GM18520 (cell line): ENCODE measurements at regions not wholly inside any gene's neighbourhood (a gene's known extent, or its start where the extent isn't known, plus 50 kb on each side); places are given as distances from the start of the nearest gene placed in this dataset.
"Not testable (repeated sequence)": the region's sequence is repeated elsewhere in the genome, so short reads cannot be mapped to it uniquely, and the experiment has no call there.

Experiments used
- ATAC-seq: cut with Tn5 transposase; IDR thresholded peaks from one replicate; pipeline ENCODE4 v1.9.1; 2021; ENCODE audit not compliant: unreplicated experiment

DNA sequence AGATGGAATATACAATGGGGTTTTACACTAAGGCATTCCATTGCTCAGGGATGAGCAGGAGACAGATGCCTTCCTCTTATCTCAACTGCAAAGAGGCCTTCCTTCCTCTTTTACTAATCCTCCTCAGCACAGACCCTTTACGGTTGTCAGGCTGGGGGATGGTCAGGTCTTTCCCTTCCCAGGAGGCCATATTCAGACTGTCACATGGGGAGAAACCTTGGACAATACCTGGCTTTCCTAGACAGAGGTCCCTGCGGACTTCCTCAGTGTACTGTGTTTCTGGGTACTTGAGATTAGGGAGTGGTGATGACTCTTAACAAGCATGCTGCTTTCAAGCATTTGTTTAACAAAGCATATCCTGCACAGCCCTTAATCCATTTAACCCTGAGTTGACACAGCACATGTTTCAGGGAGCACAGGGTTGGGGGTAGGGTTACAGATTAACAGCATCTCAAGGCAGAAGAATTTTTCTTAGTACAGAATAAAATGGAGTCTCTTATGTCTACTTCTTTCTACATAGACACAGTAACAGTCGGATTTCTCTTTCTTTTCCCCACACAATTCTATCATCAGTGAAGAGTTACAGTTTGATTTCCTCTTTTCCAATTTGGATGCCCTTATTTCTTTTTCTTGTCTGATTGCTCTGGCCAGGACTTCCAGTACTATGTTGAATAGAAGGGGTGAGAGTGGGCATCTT is 737.1 kb downstream of the TRHDE start:
- ATAC-seq = not testable (repeated sequence)

DNA sequence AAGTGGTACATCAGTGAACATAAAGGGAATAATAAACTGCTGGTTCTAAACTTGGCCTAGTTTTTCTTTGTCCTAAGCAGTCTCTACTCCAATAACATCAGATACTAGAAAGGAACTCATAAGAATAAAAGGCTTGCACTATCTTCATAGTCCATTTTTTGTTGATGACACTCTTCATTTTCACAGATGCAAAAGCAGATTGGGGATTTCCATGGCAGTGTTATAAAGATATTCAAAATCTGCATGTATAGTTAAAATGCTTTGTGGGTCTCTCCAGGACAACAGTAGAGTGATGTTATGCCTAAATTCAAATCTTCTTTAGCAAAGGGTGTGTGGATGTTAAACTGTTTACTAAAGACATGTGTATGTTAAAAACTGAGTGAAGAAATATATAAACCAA is 745.8 kb downstream of the TRHDE start:
- ATAC-seq = no peak

DNA sequence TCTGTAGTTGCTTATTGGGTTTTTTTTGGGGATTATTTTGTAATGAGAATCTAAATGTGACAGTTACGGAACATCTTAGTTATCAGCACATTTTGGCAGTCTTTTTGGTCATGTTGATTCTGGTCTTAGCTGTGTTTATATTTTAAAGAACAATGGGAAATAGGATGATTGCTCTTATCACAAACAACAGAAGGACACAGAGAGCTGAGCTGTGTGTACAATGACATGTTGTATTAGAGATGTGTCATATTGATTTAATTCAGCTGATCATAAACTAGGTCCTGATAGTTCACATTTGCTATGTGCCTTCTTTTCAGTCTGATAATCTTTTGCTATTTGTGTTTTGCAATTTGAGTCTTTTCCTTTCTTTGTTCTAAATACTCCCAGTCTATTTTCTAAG is 781.7 kb downstream of the TRHDE start:
- no peak for ATAC-seq

DNA sequence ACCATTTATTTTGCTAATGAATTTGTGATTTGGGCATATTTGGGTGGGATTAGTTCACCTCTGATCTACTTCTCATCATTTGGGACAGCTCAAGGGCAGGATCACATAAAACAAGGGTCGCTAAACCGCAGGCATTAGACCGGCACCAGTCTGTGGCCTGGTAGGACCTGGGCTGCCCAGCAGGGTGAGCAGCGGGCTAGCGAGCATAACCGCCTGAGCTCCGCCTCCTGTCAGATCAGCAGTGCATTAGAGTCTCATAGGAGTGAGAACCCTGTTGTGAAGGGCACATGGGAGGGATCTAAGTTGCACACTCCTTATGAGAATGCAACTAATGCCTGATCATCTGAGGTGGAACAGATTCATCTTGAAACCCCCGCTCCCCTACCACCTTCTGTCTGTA is 785.3 kb downstream of the TRHDE start:
- ATAC-seq = no peak

DNA sequence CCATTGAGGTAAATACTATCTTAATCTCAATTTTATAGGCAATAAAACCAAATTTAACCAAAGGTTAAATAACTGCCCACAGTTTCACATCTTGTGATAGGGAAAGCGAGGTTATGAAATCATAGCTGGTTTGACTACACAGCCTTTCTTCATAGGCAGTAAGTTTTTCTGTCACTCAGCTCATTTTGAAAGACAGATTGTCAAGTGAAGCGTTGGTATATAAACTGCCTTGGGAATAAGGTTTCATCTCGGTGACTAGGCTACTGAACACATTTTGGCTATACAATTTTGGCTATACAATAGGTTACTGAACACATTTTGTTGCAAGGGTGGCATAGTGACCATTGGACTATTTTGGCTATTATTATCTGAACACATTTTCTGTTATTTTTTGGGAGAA is 793.7 kb downstream of the TRHDE start:
- no peak for ATAC-seq

DNA sequence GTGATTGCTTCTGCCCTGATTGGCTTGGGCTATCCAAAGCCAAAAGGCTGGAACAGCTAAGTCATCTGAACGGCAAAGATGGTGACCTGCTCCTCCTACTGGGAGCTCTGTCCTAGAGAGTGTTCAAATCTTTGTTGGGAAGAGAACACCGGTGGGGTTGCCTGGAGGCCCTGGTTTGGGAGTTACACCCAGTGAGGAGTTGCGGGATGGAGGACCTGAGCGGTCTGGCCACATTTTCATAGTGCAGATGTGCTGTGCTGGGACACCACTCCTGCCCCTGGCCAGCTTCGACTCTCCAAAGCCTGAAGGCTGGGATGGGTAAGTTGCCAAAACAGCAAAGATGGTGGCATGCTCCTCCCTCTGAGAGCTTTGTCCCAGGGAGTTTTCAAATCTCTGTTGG is 795.4 kb downstream of the TRHDE start:
- no peak for ATAC-seq

DNA sequence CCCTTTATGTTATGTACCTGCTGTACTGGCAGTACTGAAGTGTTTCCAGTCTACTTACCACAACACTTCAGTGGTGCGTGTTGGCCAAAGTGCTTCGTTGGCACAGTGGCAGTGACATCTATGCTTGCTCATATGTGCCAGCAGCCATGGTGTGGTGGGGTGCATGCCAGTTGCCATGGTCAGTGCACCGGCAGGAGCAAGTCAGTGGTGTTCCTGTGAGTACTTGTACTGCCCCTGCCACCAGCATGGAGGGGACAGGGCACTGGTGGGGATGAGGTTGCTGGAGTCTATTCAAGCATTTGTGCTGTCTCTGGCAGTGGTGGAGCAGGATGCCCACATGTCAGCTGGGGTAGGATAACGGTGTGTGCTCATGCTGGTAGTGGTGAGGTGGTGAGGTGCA is 800.0 kb downstream of the TRHDE start:
- no peak for ATAC-seq

DNA sequence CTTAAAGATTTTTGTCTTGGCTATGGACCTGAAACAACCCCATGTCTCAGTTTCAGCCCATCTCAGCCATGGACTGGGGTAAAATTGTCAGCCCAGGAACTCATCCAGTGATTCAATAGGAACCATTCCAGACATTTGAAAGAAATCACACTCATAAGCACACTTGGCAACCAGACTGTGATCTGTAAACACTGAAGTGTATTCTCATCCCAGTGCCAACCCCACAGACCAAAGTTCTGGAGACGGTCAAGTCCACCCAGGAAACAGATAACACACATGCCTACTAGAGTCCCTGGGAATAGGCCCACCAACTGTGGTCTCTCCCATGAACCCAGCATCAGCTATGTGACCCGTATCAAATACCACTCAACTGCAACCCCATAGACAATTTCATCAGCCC is 804.6 kb downstream of the TRHDE start:
- ATAC-seq = no peak

DNA sequence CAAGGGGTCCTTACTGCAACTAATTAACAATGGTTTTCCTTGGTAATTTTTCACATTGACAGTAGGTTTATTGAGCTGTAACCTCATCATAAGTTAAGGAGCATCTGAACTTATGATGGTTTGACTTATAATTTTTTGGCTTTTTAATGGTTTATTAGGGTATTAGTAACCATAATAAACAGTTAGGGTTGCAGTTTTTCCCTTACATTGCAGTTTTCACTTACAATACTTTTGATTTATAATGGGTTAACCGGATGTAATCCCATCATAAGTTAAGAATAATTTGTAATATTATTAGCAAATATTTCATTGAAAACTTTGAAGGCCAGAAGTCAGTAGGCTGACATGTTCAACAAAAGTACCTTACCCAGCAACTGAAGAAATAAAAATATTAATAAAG is 811.6 kb downstream of the TRHDE start:
- no peak for ATAC-seq

DNA sequence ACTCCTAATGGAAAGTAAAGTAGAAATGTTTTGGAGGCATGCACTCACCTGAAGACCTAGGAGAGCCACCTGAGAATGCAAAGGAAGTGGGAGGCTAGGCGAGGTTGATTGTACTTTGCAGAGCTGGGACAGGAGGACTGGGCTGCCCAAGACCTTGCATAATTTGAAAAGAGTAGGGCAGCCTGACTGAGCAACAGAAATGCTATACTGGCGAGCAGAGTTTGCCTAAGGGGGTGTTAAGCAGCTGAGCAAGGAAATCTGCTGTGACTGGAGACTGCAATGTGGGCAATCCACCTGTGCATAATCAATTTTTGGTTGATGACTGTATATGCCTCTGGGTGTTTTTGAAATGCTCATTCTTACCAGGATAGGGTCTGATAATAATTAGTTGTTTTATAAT is 834.1 kb downstream of the TRHDE start:
- ATAC-seq = no peak

DNA sequence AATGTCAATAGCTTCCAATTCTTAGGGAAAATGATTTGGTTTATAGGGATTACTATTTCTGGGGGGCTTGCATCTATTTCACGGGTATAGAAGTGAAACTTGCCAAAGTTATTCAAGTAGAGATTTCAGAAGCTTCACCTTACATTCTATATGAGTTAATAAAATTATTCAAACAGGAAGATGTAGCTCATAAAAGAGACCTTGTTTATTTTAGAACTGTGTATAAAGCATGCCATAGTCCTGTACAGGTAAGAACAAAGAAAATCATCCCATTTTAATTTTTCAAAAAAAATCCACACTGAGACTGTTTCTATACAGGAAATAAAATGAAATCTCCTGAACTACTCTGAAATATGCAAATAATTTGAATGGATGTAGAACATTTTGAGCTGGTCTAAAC is 834.7 kb downstream of the TRHDE start:
- no peak for ATAC-seq

DNA sequence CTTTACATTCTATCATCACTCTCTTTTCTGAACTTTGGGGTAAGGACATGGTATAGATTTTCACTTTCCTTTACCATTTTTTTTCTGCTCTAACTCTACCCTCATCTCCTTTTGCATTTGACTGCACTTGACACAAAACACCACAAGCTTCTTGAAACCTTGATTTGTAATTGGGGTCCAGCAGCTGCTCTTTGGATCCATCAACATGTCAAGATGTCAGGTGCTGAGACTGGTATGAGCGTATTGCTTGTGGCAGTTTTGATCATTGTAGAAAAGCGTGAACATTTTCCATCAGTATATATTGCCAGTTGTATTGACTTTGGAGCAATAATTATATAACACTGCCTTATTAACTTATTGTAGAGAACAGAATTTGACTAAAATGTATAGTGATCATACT is 838.6 kb downstream of the TRHDE start:
- ATAC-seq = no peak

DNA sequence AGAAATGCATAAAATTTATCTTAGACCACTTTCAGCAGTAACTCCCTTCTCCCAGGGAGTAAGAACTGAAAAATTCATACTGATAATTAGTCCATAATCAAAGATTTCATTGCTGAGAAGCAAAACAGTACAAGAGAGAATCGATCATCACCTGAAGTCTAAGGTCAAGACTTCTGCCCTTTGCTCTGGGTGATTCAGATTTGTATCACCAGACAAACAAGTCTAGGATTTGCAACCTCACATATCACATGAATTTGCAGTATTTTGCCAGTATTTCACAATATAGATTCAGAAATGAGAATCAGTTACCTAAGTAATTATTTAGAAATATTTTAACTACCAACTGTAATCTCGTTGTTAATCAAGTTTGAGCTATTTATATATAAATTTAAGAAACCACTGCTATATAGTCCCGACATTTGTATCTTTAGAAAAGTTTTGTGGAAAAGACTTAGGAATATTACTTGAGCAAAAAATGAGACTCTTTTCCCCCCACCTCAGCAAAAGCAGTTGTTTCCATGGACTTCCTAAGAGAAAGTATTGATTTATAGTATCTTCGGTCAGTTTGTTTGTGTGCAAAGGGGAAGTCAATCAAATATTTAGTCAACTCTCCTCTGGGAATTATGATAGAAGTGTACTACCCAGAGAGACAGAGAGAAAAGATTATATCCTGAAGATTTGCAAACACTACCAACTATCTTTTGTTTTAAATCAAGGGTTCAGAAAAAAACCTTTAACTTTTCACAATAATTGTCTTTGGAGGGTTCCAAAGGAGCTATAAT is 840.1 kb downstream of the TRHDE start:
- no peak for ATAC-seq

DNA sequence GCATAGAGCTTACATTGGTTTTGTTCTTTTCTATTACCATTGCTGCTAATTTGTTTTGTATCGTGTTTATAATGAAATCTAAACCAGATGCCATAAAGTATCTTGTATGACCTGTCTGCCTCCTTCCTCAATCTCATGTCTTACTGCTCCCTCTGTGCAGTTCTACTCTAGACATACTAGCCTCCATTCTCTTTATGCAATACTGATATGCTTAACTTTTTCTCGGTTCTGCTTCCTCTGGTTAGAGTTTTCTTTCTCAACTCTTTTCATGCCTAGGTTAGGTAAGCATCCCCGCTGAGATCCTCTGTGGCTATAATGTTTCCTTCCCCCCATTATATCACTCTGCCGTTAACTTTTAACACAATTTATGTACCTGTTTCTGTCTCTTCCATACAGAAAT is 852.3 kb downstream of the TRHDE start:
- ATAC-seq = no peak

DNA sequence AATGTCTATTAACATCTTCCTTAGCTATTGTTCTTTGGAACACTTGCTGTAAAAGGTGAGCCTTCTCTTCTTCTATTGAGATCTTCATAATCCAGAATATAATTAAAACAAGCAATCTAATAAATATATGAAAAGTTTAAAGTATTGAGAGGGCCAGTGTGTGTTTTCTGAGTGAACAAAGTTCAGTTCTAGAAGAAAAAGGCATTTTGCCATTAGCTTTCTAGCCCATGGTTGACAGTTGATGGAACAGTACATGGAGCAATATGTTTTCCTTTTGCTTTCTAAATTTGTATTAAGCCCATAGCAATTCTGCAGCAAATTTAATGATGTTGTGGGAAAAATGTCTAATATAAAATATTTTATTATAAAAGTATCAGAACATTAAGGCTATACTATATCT is 853.0 kb downstream of the TRHDE start:
- no peak for ATAC-seq

DNA sequence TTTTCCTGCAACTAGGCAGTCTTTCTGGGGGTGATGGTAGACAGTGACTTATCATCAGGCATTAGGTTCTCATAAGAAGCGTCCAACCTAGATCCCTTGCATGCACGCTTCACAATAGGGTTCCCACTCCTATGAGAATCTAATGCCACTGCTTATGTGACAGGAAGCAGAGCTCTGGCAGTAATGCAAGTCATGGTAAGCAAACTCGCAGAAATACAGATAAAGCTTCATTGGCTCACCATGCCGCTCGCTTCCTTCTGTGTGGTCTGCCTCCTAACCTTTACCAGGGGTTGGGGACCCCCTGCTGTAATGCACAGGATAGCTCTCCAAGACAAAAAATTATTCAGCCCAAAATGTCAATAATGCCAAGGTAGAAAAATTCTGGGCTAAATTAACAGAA is 864.2 kb downstream of the TRHDE start:
- ATAC-seq = no peak

DNA sequence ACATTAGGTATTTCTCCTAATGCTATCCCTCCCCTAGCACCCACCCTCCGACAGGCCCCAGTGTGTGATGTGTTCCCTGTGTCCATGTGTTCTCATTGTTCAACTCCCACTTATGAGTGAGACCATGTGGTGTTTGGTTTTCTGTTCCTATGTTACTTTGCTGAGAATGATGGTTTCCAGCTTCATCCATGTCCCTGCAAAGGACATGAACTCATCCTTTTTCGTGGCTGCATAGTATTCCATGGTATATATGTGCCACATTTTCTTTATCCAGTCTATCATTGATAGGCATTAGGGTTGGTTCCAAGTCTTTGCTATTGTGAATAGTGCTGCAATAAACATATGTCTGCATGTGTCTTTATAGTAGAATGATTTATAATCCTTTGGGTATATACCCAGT is 867.5 kb downstream of the TRHDE start:
- not testable (repeated sequence) for ATAC-seq

DNA sequence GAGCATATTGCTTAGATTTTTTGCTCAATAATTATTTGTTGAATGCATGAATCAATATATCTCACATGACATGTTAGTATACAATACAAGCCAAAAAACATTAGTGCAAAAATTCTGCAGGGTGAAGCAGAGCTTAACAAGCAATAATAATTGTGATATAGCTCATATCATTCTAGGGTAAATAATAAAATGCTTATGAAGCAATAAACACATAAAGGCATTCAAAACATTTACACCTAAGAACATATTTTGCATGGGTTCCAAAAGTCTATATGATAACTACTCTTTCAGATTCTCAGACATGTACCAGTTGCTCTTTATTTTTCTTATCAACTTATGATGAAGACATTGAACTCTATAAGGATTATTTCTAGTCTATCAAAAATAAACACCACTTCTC is 886.2 kb downstream of the TRHDE start:
- no peak for ATAC-seq

DNA sequence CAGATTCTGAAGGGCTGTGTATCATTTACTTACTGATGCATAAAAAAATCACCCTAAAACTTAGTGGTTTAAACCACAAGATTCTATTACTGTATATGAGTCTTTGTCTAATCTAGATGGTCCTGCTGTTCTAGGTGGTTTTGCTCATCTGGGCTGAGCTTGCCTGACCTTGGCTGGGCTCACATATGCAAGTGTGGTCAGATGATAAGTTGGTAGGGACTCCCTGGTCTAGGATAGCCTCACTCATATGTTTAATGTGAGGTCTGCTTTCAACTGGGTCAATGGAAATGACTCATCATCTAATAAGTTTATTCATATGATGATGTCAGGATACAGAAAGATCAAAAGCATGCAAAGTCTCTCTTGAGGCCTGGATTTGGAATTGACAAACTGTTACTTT is 887.8 kb downstream of the TRHDE start:
- ATAC-seq = no peak

DNA sequence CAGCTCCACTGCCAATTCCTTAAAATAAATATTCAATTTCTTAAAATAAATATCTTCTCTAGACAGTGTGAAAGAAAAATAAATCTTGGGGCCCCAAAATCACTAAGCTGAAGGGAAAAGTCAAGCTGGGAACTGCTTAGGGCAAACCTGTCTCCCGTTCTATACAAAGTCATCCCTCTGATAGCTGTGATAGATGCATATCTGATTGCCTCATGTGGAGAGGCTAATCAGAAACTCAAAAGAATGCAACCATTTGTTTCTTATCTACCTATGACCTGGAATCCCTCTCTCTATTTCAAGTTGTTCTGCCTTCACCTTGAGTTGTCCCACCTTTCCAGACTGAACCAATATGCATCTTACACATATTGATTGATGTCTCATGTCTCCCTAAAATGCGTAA is 889.8 kb downstream of the TRHDE start:
- ATAC-seq = no peak

DNA sequence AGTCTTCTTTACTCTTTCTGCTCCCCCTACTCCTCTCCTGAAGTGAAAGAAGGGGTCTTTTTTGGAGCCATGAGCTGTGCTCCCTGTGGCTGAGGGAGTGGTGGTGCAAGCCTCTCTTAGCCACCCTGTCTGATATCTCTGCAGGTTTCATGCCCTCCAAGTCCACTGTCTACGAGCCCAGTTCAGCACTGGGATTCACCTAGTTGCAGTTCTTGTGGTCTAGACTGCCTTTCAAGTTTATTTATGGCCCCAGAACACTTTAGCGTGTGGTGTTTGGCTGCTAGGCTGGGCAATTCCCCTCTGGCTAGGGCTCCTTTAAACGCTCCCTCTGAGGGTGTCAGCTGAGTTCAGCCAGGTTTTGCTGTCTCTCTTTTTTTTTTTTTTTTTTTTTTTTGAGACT is 908.6 kb downstream of the TRHDE start:
- ATAC-seq = no peak

DNA sequence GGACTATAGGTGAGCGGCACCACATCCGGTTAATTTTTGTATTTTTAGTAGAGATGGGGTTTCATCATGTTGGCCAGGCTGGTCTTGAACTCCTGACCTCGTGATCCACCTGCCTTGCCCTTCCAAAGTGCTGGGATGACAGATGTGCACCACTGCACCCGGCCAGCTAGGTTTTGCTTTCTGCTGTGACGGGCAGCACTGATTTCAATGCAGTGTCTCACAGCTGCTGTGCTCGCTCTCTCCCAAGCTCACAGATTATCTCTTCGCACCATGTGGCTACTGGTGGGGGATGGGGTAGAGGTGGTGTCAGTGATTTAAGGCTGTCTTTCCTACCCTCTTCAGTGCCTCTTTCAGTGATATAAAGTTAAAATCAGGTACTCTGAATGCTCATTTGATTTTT is 909.1 kb downstream of the TRHDE start:
- no peak for ATAC-seq

DNA sequence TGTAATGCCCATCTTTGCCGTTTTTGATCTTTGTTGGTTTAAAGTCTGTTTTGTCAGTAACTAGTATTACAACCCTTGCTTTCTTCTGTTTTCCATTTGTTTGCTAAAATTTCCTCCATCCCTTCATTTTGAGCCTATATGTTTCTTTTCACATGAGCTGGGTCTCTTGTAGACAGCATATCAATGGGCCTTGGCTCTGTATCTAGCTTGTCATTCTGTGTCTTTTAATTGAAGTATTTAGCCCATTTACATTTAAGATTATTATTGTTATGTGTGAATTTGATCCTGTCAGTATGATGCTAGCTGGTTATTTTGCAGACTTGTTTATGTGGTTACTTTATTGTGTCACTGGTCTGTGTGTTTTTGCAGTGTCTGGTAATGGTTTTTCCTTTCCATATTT is 913.2 kb downstream of the TRHDE start:
- ATAC-seq = no peak
